Naive thymus-derived CD4-positive, alpha-beta T cell (primary cell): ENCODE measurements at regions not wholly inside any gene's neighbourhood (a gene's known extent, or its start where the extent isn't known, plus 50 kb on each side); places are given as distances from the start of the nearest gene placed in this dataset.
"Not testable (repeated sequence)": the region's sequence is repeated elsewhere in the genome, so short reads cannot be mapped to it uniquely, and the experiment has no call there.

Experiments
- ATAC-seq: fragments of 150-1000 bp; cut with Tn5 transposase; 2 replicates; pipeline ENCODE4 v1.10.0; 2021; ENCODE audit warnings: mild to moderate bottlenecking, moderate library complexity
- CTCF ChIA-PET: fragments of 350-600 bp; sonication (Branson Sonifier 250); formaldehyde crosslinking; loops from one replicate; lab custom pipeline; 2021; ENCODE audit warnings: antibody characterized with exemption; lab: Charles Lee
- POLR2A ChIA-PET: fragments of 350-600 bp; sonication (Branson Sonifier 250); formaldehyde crosslinking; loops from one replicate; lab custom pipeline; 2021; ENCODE audit warnings: antibody characterized with exemption, inconsistent platforms; lab: Charles Lee
- DNase-seq, 9 donors: peaks; one replicate each; pipeline versions ENCODE4 v3.0.0 to v3.0.0-alpha.2; 2020 to 2022; ENCODE audit warnings: mixed read lengths in 1 of 9
- H3K27ac ChIP-seq: one replicate; pipeline ENCODE4 v1.7.0; 2013; ENCODE audit warnings: mild to moderate bottlenecking, low read depth, low read length, moderate library complexity
- H3K27me3 ChIP-seq, 2 donors: one replicate each; pipeline ENCODE4 v1.7.0; 2013; ENCODE audit warnings: low read length in 2 of 2, mild to moderate bottlenecking in 2 of 2, moderate library complexity in 2 of 2; ENCODE audit not compliant: control insufficient read depth in 2 of 2, insufficient read depth in 2 of 2
- H3K36me3 ChIP-seq, 3 experiments: 1 replicate in 2 of 3; 2 replicates in 1 of 3; pipeline ENCODE4 v1.7.0; 2013; ENCODE audit warnings: low read length in 3 of 3, mild to moderate bottlenecking in 3 of 3, moderate library complexity in 1 of 3; ENCODE audit not compliant: insufficient read depth in 3 of 3, control insufficient read depth in 2 of 3
- H3K4me1 ChIP-seq, 2 donors: one replicate each; pipeline ENCODE4 v1.7.0; 2013; ENCODE audit warnings: low read length in 2 of 2, mild to moderate bottlenecking in 2 of 2, moderate library complexity in 1 of 2; ENCODE audit not compliant: control insufficient read depth in 2 of 2, insufficient read depth in 2 of 2
- H3K4me3 ChIP-seq: 2 replicates; pipeline ENCODE4 v1.7.0; 2013; ENCODE audit warnings: mild to moderate bottlenecking, low read length
- H3K9me3 ChIP-seq, 3 experiments: 1 replicate in 2 of 3; 2 replicates in 1 of 3; pipeline ENCODE4 v1.7.0; 2013; ENCODE audit warnings: low read length in 3 of 3; ENCODE audit not compliant: control insufficient read depth in 2 of 3
- H3K27ac Mint-ChIP-seq, 9 donors: one replicate each; pipeline ENCODE4 v1.8.0; 2020 to 2022; ENCODE audit warnings: mixed read lengths in 9 of 9, mild to moderate bottlenecking in 8 of 9, moderate library complexity in 5 of 9, inconsistent platforms in 2 of 9
- H3K27me3 Mint-ChIP-seq, 5 donors: one replicate each; pipeline ENCODE4 v1.8.0; 2021 to 2022; ENCODE audit warnings: mixed read lengths in 5 of 5, mild to moderate bottlenecking in 1 of 5
- H3K36me3 Mint-ChIP-seq, 5 donors: one replicate each; pipeline ENCODE4 v1.8.0; 2020 to 2022; ENCODE audit warnings: mixed read lengths in 5 of 5, mild to moderate bottlenecking in 3 of 5, inconsistent platforms in 1 of 5
- H3K4me1 Mint-ChIP-seq, 7 donors: one replicate each; pipeline ENCODE4 v1.8.0; 2020 to 2022; ENCODE audit warnings: mixed read lengths in 7 of 7, mild to moderate bottlenecking in 3 of 7, inconsistent platforms in 1 of 7
- H3K4me3 Mint-ChIP-seq, 10 donors: one replicate each; pipeline ENCODE4 v1.8.0; 2020 to 2022; ENCODE audit warnings: mild to moderate bottlenecking in 10 of 10, mixed read lengths in 10 of 10, moderate library complexity in 6 of 10, inconsistent platforms in 2 of 10
- H3K9me3 Mint-ChIP-seq, 11 donors: one replicate each; pipeline ENCODE4 v1.8.0; 2020 to 2022; ENCODE audit warnings: mixed read lengths in 11 of 11, mild to moderate bottlenecking in 4 of 11, inconsistent platforms in 1 of 11, moderate library complexity in 1 of 11
- intact Hi-C, 2 donors: fragments of 100-400 bp; cut with micrococcal nuclease; formaldehyde crosslinking; loops; one replicate each; pipeline ENCODE4 v1.15.1; 2023

DNA sequence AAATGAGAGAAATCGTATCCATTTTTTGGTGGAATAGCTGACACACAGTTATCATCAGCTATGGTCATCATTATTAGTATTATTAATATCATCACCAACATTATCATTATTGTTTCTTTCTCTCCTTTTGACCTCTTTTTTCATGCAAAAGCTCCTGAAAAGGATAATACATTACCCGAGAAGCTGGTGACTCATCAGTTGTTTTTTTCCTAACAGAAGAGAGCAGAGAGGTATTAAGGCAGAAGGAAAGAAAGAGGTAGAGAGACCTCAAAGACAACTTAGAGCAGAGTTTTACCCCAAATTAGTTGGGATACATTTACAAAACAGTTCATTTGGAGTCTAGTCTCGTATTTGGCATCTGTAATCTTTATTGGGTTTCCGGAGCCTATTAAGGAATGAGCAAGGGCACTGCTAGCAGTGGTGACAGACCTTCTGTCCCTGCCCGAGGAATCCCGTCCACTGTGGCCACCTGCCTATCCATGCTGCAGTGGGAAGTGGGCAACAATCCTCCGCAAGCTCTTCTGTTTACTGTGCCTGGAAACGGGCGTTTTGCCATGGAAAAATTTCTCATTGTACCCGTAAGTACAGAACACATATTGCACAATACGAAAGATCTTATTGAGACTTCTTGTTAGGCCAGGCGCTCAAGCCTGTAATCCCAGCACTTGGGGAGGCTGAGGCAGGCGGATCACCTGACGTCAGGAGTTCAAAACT, 170.0 kb upstream of the MKLN1 start:
- H3K36me3 ChIP-seq, result no peaks in the 10 kb centered on the region
- Mint-ChIP-seq H3K4me3 (no peak overlapping the region), H3K9me3 (peaks cover 0 to 1% (median 0%) of the 10 kb centered on the region in 11 donors), H3K27me3 (peaks cover 0 to 3% (median 0%) of the 10 kb centered on the region in 5 donors), H3K4me1 (no peaks in the 10 kb centered on the region), H3K36me3 (no peaks in the 10 kb centered on the region), H3K27ac (no peak overlapping the region)
- no peak overlapping the region for H3K4me3 ChIP-seq
- ATAC-seq (no peak), DNase-seq (no peak)
- H3K4me1 ChIP-seq, result no peaks in the 10 kb centered on the region
- H3K27me3 ChIP-seq, result no peaks in the 10 kb centered on the region
- H3K9me3 ChIP-seq, result no peaks in the 10 kb centered on the region
- ChIA-PET POLR2A (no interaction called here), CTCF (no interaction called here)
- intact Hi-C loops, result no loop called here
- no peak overlapping the region for H3K27ac ChIP-seq

DNA sequence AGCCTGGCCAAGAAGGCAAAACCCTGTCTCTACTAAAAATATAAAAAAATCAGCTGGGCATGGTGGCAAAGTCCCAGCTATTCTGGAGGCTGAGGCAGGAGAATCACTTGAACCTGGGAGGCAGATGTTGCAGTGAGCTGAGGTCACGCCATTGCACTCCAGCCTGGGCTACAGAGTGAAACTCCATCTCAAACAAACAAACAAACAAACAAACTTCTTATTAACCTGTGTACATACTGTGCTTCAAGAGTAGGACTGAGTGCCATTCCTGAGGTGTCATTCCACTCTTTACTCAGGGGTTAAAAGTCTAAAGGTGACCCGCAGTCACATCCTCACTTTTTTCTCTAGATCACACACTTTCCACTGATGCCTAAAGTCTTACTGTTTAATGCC, 169.4 kb upstream of the MKLN1 start:
- ATAC-seq, H3K4me1 ChIP-seq, H3K27me3 Mint-ChIP-seq, H3K36me3 Mint-ChIP-seq, H3K4me1 Mint-ChIP-seq, H3K4me3 Mint-ChIP-seq, H3K27ac Mint-ChIP-seq, H3K36me3 ChIP-seq, H3K4me3 ChIP-seq, H3K9me3 ChIP-seq, DNase-seq, H3K9me3 Mint-ChIP-seq, intact Hi-C loops, H3K27me3 ChIP-seq, CTCF ChIA-PET, H3K27ac ChIP-seq: not testable (repeated sequence)
- POLR2A ChIA-PET, result interaction anchor here (0.5 kb wide), 1 partner anchor 205 kb away, joined by 3 read pairs; no protein-coding TSS in a partner anchor

DNA sequence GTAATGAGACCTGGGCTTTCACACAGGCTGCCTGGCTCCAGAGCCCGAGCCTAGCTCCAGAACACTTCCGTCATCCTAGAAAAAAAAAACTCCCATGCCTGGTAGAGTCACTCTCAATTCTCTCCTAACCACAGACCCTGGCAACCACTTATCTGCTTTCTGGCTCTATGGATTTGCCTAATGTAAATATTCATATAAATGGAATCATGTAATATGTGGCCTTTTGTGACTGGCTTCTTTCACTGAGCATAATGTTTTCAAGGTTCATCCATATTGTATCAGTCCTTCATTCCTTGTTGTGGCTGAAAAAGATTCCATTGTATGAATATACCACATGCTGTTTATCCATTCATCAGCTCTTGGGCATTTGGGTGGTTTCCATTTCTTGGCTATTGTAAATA, 167.7 kb upstream of the MKLN1 start:
- no peak for DNase-seq
- Mint-ChIP-seq H3K36me3 (no peaks in the 10 kb centered on the region), H3K9me3 (no peaks in the 10 kb centered on the region), H3K27ac (no peak overlapping the region), H3K4me3 (no peak overlapping the region), H3K27me3 (peaks cover 0 to 5% (median 0%) of the 10 kb centered on the region in 5 donors), H3K4me1 (no peaks in the 10 kb centered on the region)
- no peak overlapping the region for H3K27ac ChIP-seq
- H3K4me3 ChIP-seq, result no peak overlapping the region
- intact Hi-C loops, result no loop called here
- H3K9me3 ChIP-seq, result no peaks in the 10 kb centered on the region
- ChIA-PET POLR2A (no interaction called here), CTCF (no interaction called here)
- no peaks in the 10 kb centered on the region for H3K36me3 ChIP-seq
- no peaks in the 10 kb centered on the region for H3K4me1 ChIP-seq
- no peaks in the 10 kb centered on the region for H3K27me3 ChIP-seq
- ATAC-seq, result no peak

DNA sequence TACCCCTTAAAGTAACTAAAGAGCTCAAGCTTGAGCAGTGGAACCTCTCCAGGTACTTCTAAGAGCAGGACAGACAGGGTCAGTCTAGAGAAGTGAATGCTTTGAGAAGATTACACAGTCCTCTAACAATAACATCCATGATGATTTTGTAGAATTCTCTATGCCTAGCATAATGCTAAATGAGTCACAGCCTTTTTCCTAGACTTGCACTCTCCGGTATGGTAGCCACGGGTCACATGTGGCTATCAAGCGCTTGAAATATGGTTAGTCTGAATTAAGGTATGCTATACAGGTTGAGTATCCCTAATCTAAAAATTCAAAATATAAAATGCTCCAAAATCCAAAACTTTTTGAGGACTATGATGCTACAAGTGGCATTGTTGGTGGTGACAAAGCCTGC, 166.6 kb upstream of the MKLN1 start:
- Histone ChIP-seq H3K27ac (no peak overlapping the region), H3K36me3 (no peaks in the 10 kb centered on the region), H3K4me1 (no peaks in the 10 kb centered on the region), H3K4me3 (no peak overlapping the region), H3K27me3 (no peaks in the 10 kb centered on the region), H3K9me3 (no peaks in the 10 kb centered on the region)
- ChIA-PET POLR2A (no interaction called here), CTCF (no interaction called here)
- Mint-ChIP-seq H3K9me3 (no peaks in the 10 kb centered on the region), H3K4me1 (no peaks in the 10 kb centered on the region), H3K27ac (no peak overlapping the region), H3K36me3 (no peaks in the 10 kb centered on the region), H3K4me3 (no peak overlapping the region), H3K27me3 (peaks cover 0 to 5% (median 0%) of the 10 kb centered on the region in 5 donors)
- ATAC-seq (no peak), DNase-seq (no peak)
- intact Hi-C loops, result no loop called here

DNA sequence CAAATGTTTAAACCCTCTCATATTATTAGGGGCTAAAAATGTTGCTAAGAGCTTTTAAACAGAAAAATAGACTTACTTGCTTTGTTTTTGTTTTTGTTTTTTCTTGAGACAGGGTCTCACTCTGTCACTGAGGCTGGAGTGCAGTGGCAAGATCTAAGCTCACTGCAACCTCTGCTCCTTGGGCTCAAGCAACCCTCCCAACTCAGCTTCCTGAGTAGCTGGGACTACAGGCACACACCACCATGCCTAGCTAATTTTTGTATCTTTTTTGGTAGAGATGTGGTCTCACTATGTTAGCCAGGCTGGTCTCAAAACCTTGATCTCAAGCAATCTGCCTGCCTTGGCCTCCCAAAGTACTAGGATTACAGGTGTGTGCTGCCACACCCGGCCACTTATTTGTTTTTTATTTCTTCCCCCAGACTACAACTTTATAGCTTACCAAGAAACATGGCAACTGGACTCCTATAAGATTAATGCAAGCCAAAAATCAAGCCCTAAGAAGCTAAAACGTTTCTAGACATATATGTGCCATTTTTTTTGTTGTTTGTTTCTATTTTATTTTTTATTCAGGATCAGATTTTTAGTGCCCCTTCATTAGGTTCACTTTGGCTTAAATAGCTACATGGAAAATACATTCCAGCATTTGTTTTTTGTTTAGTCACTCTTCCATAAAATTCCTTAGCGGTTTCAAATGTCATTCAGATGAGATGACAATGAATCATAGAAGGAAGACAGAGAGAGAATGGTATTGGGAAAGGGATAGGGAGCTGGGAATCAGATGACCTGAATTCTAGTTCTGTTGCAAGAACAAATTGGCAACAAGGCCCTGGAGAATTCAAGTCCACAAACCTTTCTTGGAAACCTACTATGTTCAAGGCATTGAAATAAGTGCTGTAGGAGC, 163.4 kb upstream of the MKLN1 start:
- no peak overlapping the region for H3K27ac Mint-ChIP-seq
- CTCF ChIA-PET, result no interaction called here
- no peaks in the 10 kb centered on the region for H3K36me3 Mint-ChIP-seq
- no peaks in the 10 kb centered on the region for H3K4me1 ChIP-seq
- POLR2A ChIA-PET, result no interaction called here
- peaks cover 0 to 4% (median 0%) of the 10 kb centered on the region in 5 donors for H3K27me3 Mint-ChIP-seq
- no peaks in the 10 kb centered on the region for H3K9me3 ChIP-seq
- no peaks in the 10 kb centered on the region for H3K36me3 ChIP-seq
- H3K4me3 ChIP-seq, result no peak overlapping the region
- intact Hi-C loops, result no loop called here
- DNase-seq, result no peak
- no peak for ATAC-seq
- H3K27ac ChIP-seq, result no peak overlapping the region
- H3K4me3 Mint-ChIP-seq, result no peak overlapping the region
- H3K4me1 Mint-ChIP-seq, result no peaks in the 10 kb centered on the region
- H3K27me3 ChIP-seq, result no peaks in the 10 kb centered on the region
- H3K9me3 Mint-ChIP-seq, result no peaks in the 10 kb centered on the region

DNA sequence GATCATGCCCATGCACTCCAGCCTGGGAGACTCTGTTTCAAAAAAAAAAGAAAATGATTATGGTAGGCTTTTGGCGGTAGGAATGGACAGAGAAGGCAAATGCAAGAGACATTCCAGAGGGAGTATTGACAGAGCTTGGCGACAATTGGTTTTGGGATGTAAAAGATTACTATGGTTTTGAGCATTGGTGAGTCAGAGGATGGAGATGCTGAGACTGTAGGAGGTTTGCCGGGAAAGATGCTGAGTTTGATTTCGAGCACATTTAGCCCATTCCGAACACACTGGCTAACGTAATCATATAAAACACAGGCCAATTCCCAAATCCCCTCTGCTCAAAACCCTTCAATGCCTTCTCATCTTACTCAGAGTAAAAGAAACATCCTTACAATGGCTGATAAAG, 161.6 kb upstream of the MKLN1 start:
- intact Hi-C loops, result loop anchor here in 1 of 2 donors (5.0 kb wide), 1 partner anchor 136 kb away; no protein-coding TSS in a partner anchor
- Histone ChIP-seq H3K4me3 (no peak overlapping the region), H3K27ac (no peak overlapping the region), H3K9me3 (no peaks in the 10 kb centered on the region), H3K4me1 (no peaks in the 10 kb centered on the region), H3K27me3 (peaks cover 0 to 3% of the 10 kb centered on the region in 2 donors), H3K36me3 (no peaks in the 10 kb centered on the region)
- no peak overlapping the region for H3K27ac Mint-ChIP-seq
- peaks cover 0 to 11% (median 3%) of the 10 kb centered on the region in 5 donors for H3K27me3 Mint-ChIP-seq
- ChIA-PET POLR2A (interaction anchor here (0.7 to 0.8 kb wide), 2 partner anchors 15 to 46 kb away, joined by 3 to 4 read pairs; no protein-coding TSS in a partner anchor), CTCF (no interaction called here)
- H3K36me3 Mint-ChIP-seq, result peaks cover 0 to 3% (median 0%) of the 10 kb centered on the region in 5 donors
- ATAC-seq (no peak), DNase-seq (no peak)
- H3K4me1 Mint-ChIP-seq, result no peaks in the 10 kb centered on the region
- no peak overlapping the region for H3K4me3 Mint-ChIP-seq
- H3K9me3 Mint-ChIP-seq, result no peaks in the 10 kb centered on the region
